ENCODE measurements at regions not wholly inside any gene's neighbourhood (a gene's known extent, or its start where the extent isn't known, plus 50 kb on each side); places are given as distances from the start of the nearest gene placed in this dataset.

GRCh38 chr1:103931891-103932290 lies 182.2 kb downstream of the AMY1C start:
- TF ChIP-seq ZFX (IDR thresholded peaks at IDR 0.05; ENCODE audit: borderline replicate concordance), result no peak
- no peak for TF ChIP-seq CTCF (IDR thresholded peaks at IDR 0.05)
- H3K27ac ChIP-seq, result no peak overlapping the region

GRCh38 chr1:103937763-103938357 lies 188.2 kb downstream of the AMY1C start:
- TF ChIP-seq ZFX (IDR thresholded peaks at IDR 0.05; ENCODE audit: borderline replicate concordance), result no peak
- TF ChIP-seq CTCF (IDR thresholded peaks at IDR 0.05), result no peak
- H3K27ac ChIP-seq, result no peak overlapping the region

GRCh38 chr1:103941086-103941485 lies 191.4 kb downstream of the AMY1C start:
- no peak for TF ChIP-seq CTCF (IDR thresholded peaks at IDR 0.05)
- no peak for TF ChIP-seq ZFX (IDR thresholded peaks at IDR 0.05; ENCODE audit: borderline replicate concordance)

GRCh38 chr1:103942029-103942428 lies 192.3 kb downstream of the AMY1C start:
- TF ChIP-seq ZFX (IDR thresholded peaks at IDR 0.05; ENCODE audit: borderline replicate concordance) (no peak), CTCF (IDR thresholded peaks at IDR 0.05) (no peak)
- H3K27ac ChIP-seq, result no peak overlapping the region

More at GRCh38 chr1:103941086-103941485, 191.4 kb downstream of the AMY1C start:
- no peak overlapping the region for H3K27ac ChIP-seq

GRCh38 chr1:103945774-103946173 lies 196.1 kb downstream of the AMY1C start:
- no peak overlapping the region for H3K27ac ChIP-seq
- TF ChIP-seq CTCF (IDR thresholded peaks at IDR 0.05) (no peak), ZFX (IDR thresholded peaks at IDR 0.05; ENCODE audit: borderline replicate concordance) (no peak)

- no peak for TF ChIP-seq ZFX (IDR thresholded peaks at IDR 0.05; ENCODE audit: borderline replicate concordance)
- TF ChIP-seq CTCF (IDR thresholded peaks at IDR 0.05), result peak; percentile 64
- H3K27ac ChIP-seq, result no peak overlapping the region
These were observed 198.8 kb downstream of the AMY1C start for GRCh38 chr1:103948526-103948925.

- no peak overlapping the region for H3K27ac ChIP-seq
- no peak for TF ChIP-seq CTCF (IDR thresholded peaks at IDR 0.05)
- TF ChIP-seq ZFX (IDR thresholded peaks at IDR 0.05; ENCODE audit: borderline replicate concordance), result no peak
These were observed 200.1 kb downstream of the AMY1C start for GRCh38 chr1:103949779-103950178.
